BJ (cell line): ENCODE measurements at regions not wholly inside any gene's neighbourhood (a gene's known extent, or its start where the extent isn't known, plus 50 kb on each side); places are given as distances from the start of the nearest gene placed in this dataset.

Source experiments
- CTCF ChIA-PET: fragments of 350-600 bp; formaldehyde crosslinking; extraction: SDS; loops from one replicate; lab custom pipeline; 2021; ENCODE audit warnings: antibody characterized with exemption, inconsistent platforms; lab: Yijun Ruan, JAX
- POLR2A ChIA-PET: fragments of 300-600 bp; sonication (Branson Sonifier 250); formaldehyde crosslinking; extraction: SDS; loops from one replicate; lab custom pipeline; 2021; ENCODE audit warnings: antibody characterized with exemption; lab: Charles Lee
- DNase-seq: peaks from one replicate; pipeline ENCODE4 v3.0.0-alpha.2; 2011; ENCODE audit warnings: low read depth
- H3K27me3 ChIP-seq: 2 replicates; pipeline ENCODE4 v1.6.0; 2011; ENCODE audit warnings: low read length; ENCODE audit not compliant: control insufficient read depth, insufficient read depth
- H3K36me3 ChIP-seq: 2 replicates; pipeline ENCODE4 v1.5.1; 2011; ENCODE audit warnings: low read length; ENCODE audit not compliant: control insufficient read depth, insufficient read depth
- H3K4me3 ChIP-seq: 2 replicates; pipeline ENCODE4 v1.5.1; 2011; ENCODE audit warnings: low read depth, mild to moderate bottlenecking, control low read depth, low read length
- TF ChIP-seq, protein P1 (sequence below): IDR thresholded peaks from 2 replicates; pipeline ENCODE4 v1.5.1; 2011; ENCODE audit warnings: low read depth, mild to moderate bottlenecking, control low read depth, inconsistent platforms, low read length, moderate library complexity; ENCODE audit not compliant: insufficient read depth

DNA sequence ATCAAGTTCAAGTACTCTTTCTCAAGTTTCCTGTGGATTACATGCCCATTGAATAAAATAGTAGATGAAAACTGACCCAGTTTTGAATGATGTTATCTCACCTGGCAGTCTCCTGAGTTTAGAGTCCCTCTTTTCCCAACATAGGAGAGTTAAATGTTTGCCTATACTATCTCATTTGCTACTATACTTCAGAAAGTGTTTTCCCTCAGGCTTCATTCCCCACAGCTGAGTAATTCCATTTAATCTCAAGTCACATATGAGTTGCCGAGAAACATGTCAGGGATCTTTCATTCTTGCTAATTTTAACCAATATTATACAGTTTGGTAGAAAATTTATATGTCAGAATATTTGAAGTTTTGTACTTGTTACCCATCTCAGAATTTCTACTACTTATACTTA lies 150.4 kb upstream of the CDH19 start:
- no peak for DNase-seq
- ChIA-PET CTCF (no interaction called here), POLR2A (no interaction called here)
- TF ChIP-seq, protein P1, sequence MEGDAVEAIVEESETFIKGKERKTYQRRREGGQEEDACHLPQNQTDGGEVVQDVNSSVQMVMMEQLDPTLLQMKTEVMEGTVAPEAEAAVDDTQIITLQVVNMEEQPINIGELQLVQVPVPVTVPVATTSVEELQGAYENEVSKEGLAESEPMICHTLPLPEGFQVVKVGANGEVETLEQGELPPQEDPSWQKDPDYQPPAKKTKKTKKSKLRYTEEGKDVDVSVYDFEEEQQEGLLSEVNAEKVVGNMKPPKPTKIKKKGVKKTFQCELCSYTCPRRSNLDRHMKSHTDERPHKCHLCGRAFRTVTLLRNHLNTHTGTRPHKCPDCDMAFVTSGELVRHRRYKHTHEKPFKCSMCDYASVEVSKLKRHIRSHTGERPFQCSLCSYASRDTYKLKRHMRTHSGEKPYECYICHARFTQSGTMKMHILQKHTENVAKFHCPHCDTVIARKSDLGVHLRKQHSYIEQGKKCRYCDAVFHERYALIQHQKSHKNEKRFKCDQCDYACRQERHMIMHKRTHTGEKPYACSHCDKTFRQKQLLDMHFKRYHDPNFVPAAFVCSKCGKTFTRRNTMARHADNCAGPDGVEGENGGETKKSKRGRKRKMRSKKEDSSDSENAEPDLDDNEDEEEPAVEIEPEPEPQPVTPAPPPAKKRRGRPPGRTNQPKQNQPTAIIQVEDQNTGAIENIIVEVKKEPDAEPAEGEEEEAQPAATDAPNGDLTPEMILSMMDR, result no peak
- Histone ChIP-seq H3K27me3 (no peaks in the 10 kb centered on the region), H3K36me3 (no peaks in the 10 kb centered on the region), H3K4me3 (no peak overlapping the region)

DNA sequence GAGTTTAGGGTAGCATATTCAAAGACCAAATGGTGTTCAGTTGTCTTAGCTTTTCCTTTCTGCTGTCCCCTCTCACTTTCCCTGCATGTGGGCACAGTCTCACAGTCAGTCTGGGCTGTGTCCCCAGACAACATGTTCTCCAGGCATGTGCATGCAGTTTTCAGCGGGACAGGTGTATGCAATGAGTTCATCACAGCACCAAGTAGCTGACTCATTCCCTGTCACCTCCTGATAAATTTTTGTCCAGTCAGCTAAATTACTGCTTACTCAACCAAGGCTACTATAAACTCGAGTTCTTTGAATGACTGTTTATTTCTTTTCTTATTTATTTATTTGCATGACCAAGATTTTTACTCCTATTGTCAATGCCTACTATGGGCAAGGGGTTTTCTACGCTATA lies 148.8 kb upstream of the CDH19 start:
- ChIA-PET POLR2A (no interaction called here), CTCF (no interaction called here)
- no peaks in the 10 kb centered on the region for H3K27me3 ChIP-seq
- no peak for DNase-seq
- H3K4me3 ChIP-seq, result no peak overlapping the region
- no peaks in the 10 kb centered on the region for H3K36me3 ChIP-seq
- TF ChIP-seq, protein P1, result no peak

DNA sequence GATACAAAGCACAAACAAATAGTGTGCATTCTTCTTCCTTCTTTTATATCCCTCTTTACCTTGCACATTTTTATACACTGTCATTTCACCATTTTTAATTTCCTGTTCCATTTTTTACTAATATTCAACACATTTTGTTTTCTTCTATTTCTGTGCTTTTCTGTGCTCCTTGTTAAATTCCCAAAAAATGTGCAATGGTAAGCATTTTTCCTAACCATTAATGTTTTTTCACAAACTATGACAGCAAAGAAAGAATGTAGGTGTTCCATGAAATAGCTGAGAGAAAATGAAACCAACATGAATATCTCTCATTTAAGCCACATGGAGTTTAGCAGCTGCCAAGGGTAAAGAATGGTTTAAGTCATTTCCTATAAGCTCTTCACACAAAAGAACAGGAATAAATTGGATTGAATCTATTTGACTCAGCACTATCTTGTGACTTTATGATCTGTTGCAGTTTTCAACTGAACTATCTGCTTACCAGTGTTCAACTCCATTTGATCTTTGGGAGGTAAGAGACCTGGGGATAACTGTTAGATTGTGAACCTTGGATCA lies 145.7 kb upstream of the CDH19 start:
- TF ChIP-seq, protein P1, result no peak
- CTCF ChIA-PET, result no interaction called here
- POLR2A ChIA-PET, result no interaction called here
- Histone ChIP-seq H3K27me3 (no peaks in the 10 kb centered on the region), H3K36me3 (no peaks in the 10 kb centered on the region), H3K4me3 (no peak overlapping the region)
- no peak for DNase-seq

DNA sequence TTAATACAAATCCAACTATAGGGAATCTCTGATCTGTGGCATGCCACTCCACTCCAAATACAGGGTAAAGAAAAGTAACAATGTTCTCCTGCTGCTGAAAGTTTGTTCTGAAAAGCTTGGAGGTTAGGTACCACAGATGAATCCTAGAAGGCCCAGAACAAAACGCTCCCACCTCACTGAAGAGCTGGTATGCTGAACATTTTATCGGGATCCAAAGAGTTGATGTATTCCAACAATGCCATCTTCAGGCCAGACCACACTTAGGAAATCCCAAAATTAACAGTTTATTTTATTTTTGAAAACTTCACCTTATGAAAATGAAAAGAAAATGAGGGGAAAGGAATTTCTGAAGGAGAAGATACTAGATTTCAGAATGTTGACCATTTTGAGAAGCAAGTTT lies 145.1 kb upstream of the CDH19 start:
- POLR2A ChIA-PET, result no interaction called here
- Histone ChIP-seq H3K36me3 (no peaks in the 10 kb centered on the region), H3K4me3 (no peak overlapping the region), H3K27me3 (no peaks in the 10 kb centered on the region)
- CTCF ChIA-PET, result no interaction called here
- TF ChIP-seq, protein P1, result no peak
- DNase-seq, result no peak

DNA sequence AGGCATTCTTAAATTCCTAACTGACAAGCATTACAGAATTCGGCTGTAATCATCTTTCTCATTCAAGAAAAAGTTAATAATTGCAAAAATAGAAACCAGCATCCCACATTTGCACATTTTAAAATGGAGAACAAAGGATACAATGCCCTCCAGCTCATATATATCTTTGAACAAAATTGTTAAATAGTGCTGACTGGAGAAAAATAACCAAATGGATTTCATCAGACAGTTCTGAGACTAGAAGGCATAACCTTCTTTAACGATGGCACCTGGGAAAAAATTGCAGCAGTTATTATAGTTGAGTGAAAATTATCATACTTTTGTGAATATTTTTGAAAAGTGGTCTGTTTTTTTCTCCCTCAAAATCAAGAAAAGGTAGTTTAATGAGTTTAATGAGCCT lies 138.9 kb upstream of the CDH19 start:
- TF ChIP-seq, protein P1, result no peak
- CTCF ChIA-PET, result no interaction called here
- Histone ChIP-seq H3K36me3 (no peaks in the 10 kb centered on the region), H3K4me3 (no peak overlapping the region), H3K27me3 (no peaks in the 10 kb centered on the region)
- DNase-seq, result no peak
- POLR2A ChIA-PET, result no interaction called here
